Gastroesophageal sphincter (tissue), 4 donors: ENCODE measurements at regions not wholly inside any gene's neighbourhood (a gene's known extent, or its start where the extent isn't known, plus 50 kb on each side); places are given as distances from the start of the nearest gene placed in this dataset.

Source experiments
- ATAC-seq: fragments of 150-250 bp; one replicate; pipeline ENCODE4 v1.9.1; 2016; ENCODE audit warnings: mild to moderate bottlenecking, moderate library complexity
- H3K27ac ChIP-seq, 4 donors: fragments of 200-600 bp; sonication (generic) in 3 of 4; 1 replicate in 3 of 4; 2 replicates in 1 of 4; pipeline ENCODE4 v1.5.1; 2016 to 2019
- H3K27me3 ChIP-seq: fragments of 200-600 bp; sonication (generic); one replicate; pipeline ENCODE4 v1.5.1; 2019
- H3K36me3 ChIP-seq, 2 donors: fragments of 200-600 bp; sonication (generic); one replicate each; pipeline ENCODE4 v1.5.1; 2019; ENCODE audit warnings: control low read depth in 1 of 2
- H3K4me1 ChIP-seq, 3 donors: fragments of 200-600 bp; sonication (generic); 1 replicate in 2 of 3; 2 replicates in 1 of 3; pipeline ENCODE4 v1.5.1; 2016 to 2019; ENCODE audit warnings: control low read depth in 2 of 3
- H3K4me3 ChIP-seq, 2 donors: fragments of 200-600 bp; sonication (generic); one replicate each; pipeline ENCODE4 v1.5.1; 2019; ENCODE audit warnings: mild to moderate bottlenecking in 1 of 2, moderate library complexity in 1 of 2
- H3K9me3 ChIP-seq, 3 donors: fragments of 200-600 bp; sonication (generic); one replicate each; pipeline ENCODE4 v1.5.1; 2017 to 2019; ENCODE audit warnings: control low read depth in 2 of 3
- CTCF ChIP-seq, 4 experiments: fragments of 200-600 bp in 2 of 4; fragments of 450-650 bp in 2 of 4; sonication (generic) in 1 of 4; IDR thresholded peaks; one replicate each; pipeline ENCODE4 v1.5.1; 2017 to 2019; ENCODE audit warnings: antibody characterized with exemption in 4 of 4, mild to moderate bottlenecking in 2 of 4, moderate library complexity in 2 of 4
- EP300 ChIP-seq: sonication (generic); formaldehyde crosslinking; IDR thresholded peaks from one replicate; pipeline ENCODE4 v1.6.1; 2017; ENCODE audit warnings: antibody characterized with exemption, mild to moderate bottlenecking
- POLR2A ChIP-seq, 2 donors: fragments of 450-650 bp; IDR thresholded peaks; one replicate each; pipeline ENCODE4 v1.6.1; 2017; ENCODE audit warnings: antibody characterized with exemption in 2 of 2, mild to moderate bottlenecking in 2 of 2, moderate library complexity in 1 of 2
- POLR2AphosphoS5 ChIP-seq: sonication (generic); formaldehyde crosslinking; IDR thresholded peaks from one replicate; pipeline ENCODE4 v1.6.1; 2017; ENCODE audit warnings: antibody characterized with exemption
- WGBS, 2 donors: methylation state at CpG; one replicate each; pipeline ENCODE4 v1.1.5; 2018; ENCODE audit warnings: low coverage in 1 of 2; 5-methylcytosine and 5-hydroxymethylcytosine counted together

- no peak overlapping the region for H3K27ac ChIP-seq
- no peak for ATAC-seq
Observed at GRCh38 chr7:16212610-16213009, 208.7 kb downstream of the CRPPA start.

GRCh38 chr7:16212032-16212431 is 209.3 kb downstream of the CRPPA start:
- Histone ChIP-seq H3K27ac (no peak overlapping the region), H3K27me3 (no peaks in the 10 kb centered on the region), H3K4me3 (no peak overlapping the region), H3K4me1 (no peaks in the 10 kb centered on the region), H3K36me3 (peaks cover 0 to 5% of the 10 kb centered on the region in 2 donors), H3K9me3 (no peaks in the 10 kb centered on the region)
- no peak for ATAC-seq
- no peak for TF ChIP-seq CTCF (IDR thresholded peaks at IDR 0.05)
- no peak for TF ChIP-seq POLR2AphosphoS5
- TF ChIP-seq EP300, result no peak
- no peak for TF ChIP-seq POLR2A (IDR thresholded peaks at IDR 0.05)
- WGBS, 2 donors, result 74 to 80% methylated on average over 4 of the region's 4 CpGs

More at GRCh38 chr7:16212610-16213009, 208.7 kb downstream of the CRPPA start:
- Histone ChIP-seq H3K4me1 (no peaks in the 10 kb centered on the region), H3K36me3 (peaks cover 0 to 5% of the 10 kb centered on the region in 2 donors), H3K4me3 (no peak overlapping the region), H3K9me3 (no peaks in the 10 kb centered on the region), H3K27me3 (no peaks in the 10 kb centered on the region)
- TF ChIP-seq EP300, result no peak
- no peak for TF ChIP-seq CTCF (IDR thresholded peaks at IDR 0.05)
- no peak for TF ChIP-seq POLR2AphosphoS5
- TF ChIP-seq POLR2A (IDR thresholded peaks at IDR 0.05), result no peak
- 71 to 75% methylated on average over 3 of the region's 3 CpGs for WGBS, 2 donors

GRCh38 chr7:16211402-16211925 is 209.9 kb downstream of the CRPPA start:
- Histone ChIP-seq H3K36me3 (peaks cover 0 to 5% of the 10 kb centered on the region in 2 donors), H3K27ac (no peak overlapping the region), H3K9me3 (no peaks in the 10 kb centered on the region), H3K4me1 (no peaks in the 10 kb centered on the region), H3K27me3 (no peaks in the 10 kb centered on the region), H3K4me3 (no peak overlapping the region)
- no peak for TF ChIP-seq EP300
- TF ChIP-seq CTCF (IDR thresholded peaks at IDR 0.05), result no peak
- no peak for TF ChIP-seq POLR2A (IDR thresholded peaks at IDR 0.05)
- TF ChIP-seq POLR2AphosphoS5, result no peak
- 91 to 95% methylated on average over 6 of the region's 6 CpGs for WGBS, 2 donors
- no peak for ATAC-seq

- 100% methylated on average over 1 of the region's 2 CpGs; no CpG with 5 or more reads in 1 of the 2 donors for WGBS, 2 donors
- Histone ChIP-seq H3K9me3 (no peaks in the 10 kb centered on the region), H3K27me3 (no peaks in the 10 kb centered on the region), H3K36me3 (peaks cover 0 to 5% of the 10 kb centered on the region in 2 donors), H3K27ac (no peak overlapping the region), H3K4me3 (no peak overlapping the region), H3K4me1 (no peaks in the 10 kb centered on the region)
- TF ChIP-seq EP300 (no peak), POLR2A (IDR thresholded peaks at IDR 0.05) (no peak)
- no peak for ATAC-seq
Observed at GRCh38 chr7:16210171-16210570, 211.2 kb downstream of the CRPPA start.

GRCh38 chr7:16207321-16207720 is 214.0 kb downstream of the CRPPA start:
- no peak for ATAC-seq
- 71% methylated on average over 2 of the region's 2 CpGs; no CpG with 5 or more reads in 1 of the 2 donors for WGBS, 2 donors
- TF ChIP-seq CTCF (IDR thresholded peaks at IDR 0.05) (no peak), POLR2AphosphoS5 (no peak), EP300 (no peak), POLR2A (IDR thresholded peaks at IDR 0.05) (no peak)

More at GRCh38 chr7:16207321-16207720, 214.0 kb downstream of the CRPPA start:
- H3K27ac ChIP-seq, result no peak overlapping the region
- H3K4me1 ChIP-seq, result no peaks in the 10 kb centered on the region
- H3K9me3 ChIP-seq, result no peaks in the 10 kb centered on the region
- H3K4me3 ChIP-seq, result no peak overlapping the region
- H3K36me3 ChIP-seq, result peaks cover 0 to 5% of the 10 kb centered on the region in 2 donors
- H3K27me3 ChIP-seq, result no peaks in the 10 kb centered on the region
